Colonic mucosa (tissue), 4 donors: ENCODE measurements at regions not wholly inside any gene's neighbourhood (a gene's known extent, or its start where the extent isn't known, plus 50 kb on each side); places are given as distances from the start of the nearest gene placed in this dataset.

Experiments
- DNase-seq: peaks from one replicate; pipeline ENCODE4 v3.0.0-alpha.2; 2020
- H3K27ac ChIP-seq: fragments of 200-600 bp; one replicate; pipeline ENCODE4 v1.8.0; 2021
- H3K27me3 ChIP-seq: fragments of 200-600 bp; one replicate; pipeline ENCODE4 v1.8.0; 2021
- H3K36me3 ChIP-seq: fragments of 200-600 bp; one replicate; pipeline ENCODE4 v1.8.0; 2021
- H3K4me1 ChIP-seq: fragments of 200-600 bp; one replicate; pipeline ENCODE4 v1.8.0; 2021; ENCODE audit warnings: mild to moderate bottlenecking
- H3K4me3 ChIP-seq: fragments of 200-600 bp; one replicate; pipeline ENCODE4 v1.8.0; 2021
- H3K9ac ChIP-seq, 2 donors: one replicate each; pipeline ENCODE4 v1.7.0; 2013; ENCODE audit warnings: control low read depth in 2 of 2, low read depth in 2 of 2, low read length in 2 of 2
- H3K9me3 ChIP-seq: fragments of 200-600 bp; one replicate; pipeline ENCODE4 v1.8.0; 2021
- intact Hi-C: fragments of 100-400 bp; cut with DNase I; formaldehyde crosslinking; loops from one replicate; pipeline ENCODE4 v1.14.1; 2022
- TF ChIP-seq, protein P1 (sequence below): fragments of 200-600 bp; IDR thresholded peaks from one replicate; pipeline ENCODE4 v1.8.0; 2022; ENCODE audit warnings: antibody characterized with exemption, mild to moderate bottlenecking
- donor health status: healthy.
- donor health status: DM: no; HTN: no; CAD: no.
- donor health status: DM: no; HTN: no; CAD: no.

DNA sequence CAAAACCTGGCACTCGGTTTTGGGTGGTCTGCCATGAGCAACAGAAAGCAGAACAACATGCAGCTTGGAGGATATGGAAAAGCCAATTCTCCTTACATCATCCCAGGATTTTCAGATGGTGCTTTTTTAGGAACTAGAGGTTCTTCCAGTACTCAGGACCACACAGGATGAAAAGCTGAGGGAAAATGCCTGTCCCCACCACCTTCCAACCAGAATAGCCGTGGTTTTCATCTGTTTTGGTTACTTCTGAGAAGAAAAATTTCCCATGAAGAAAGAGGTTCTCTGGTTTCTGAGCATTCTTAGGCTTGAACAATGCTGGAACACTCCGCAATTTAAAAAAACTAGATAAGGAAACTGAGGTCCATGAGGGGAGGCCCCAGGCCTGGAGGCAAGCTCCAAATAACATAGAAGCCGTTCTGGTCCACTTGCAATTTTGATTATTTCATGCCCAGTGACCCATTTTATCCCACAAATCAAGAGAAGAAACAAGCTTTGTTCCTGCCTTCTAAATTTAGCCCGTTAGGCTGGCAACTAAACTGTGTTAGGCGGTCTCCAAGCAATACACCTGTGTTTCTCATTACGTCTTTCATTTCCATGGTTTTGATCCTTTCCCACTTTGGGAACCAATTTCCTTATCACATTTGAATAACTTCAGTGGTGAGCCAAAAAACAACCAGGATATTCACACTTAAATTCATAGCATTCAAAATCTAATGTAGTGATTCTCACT is 79.2 kb upstream of the SPIN1 start:
- Histone ChIP-seq H3K9me3 (no peaks in the 10 kb centered on the region), H3K27me3 (no peaks in the 10 kb centered on the region), H3K4me3 (no peak overlapping the region), H3K36me3 (no peaks in the 10 kb centered on the region), H3K4me1 (no peaks in the 10 kb centered on the region), H3K27ac (no peak overlapping the region), H3K9ac (no peak overlapping the region)
- TF ChIP-seq, protein P1, sequence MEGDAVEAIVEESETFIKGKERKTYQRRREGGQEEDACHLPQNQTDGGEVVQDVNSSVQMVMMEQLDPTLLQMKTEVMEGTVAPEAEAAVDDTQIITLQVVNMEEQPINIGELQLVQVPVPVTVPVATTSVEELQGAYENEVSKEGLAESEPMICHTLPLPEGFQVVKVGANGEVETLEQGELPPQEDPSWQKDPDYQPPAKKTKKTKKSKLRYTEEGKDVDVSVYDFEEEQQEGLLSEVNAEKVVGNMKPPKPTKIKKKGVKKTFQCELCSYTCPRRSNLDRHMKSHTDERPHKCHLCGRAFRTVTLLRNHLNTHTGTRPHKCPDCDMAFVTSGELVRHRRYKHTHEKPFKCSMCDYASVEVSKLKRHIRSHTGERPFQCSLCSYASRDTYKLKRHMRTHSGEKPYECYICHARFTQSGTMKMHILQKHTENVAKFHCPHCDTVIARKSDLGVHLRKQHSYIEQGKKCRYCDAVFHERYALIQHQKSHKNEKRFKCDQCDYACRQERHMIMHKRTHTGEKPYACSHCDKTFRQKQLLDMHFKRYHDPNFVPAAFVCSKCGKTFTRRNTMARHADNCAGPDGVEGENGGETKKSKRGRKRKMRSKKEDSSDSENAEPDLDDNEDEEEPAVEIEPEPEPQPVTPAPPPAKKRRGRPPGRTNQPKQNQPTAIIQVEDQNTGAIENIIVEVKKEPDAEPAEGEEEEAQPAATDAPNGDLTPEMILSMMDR: no peak
- no peak for DNase-seq
- intact Hi-C loops: no loop called here

DNA sequence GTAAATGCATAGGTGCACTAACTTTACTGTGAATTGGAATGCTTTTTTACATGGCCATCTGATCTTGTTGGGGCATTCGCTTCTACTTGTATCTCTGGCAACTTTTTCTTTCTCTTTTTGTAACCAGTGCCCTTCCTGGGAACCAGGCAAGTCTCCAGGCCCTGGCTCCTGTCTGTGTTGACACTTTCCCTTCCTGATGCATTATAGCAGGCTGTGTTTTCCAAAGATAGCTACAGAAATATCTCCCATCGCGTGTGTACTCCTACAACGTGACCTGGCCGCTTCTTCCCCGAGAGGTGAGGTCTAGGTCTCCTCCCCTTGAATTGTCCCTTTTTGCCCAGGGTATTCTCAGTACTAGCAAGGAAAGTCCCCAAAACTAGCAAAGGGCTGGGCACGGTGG is 81.1 kb upstream of the SPIN1 start:
- Histone ChIP-seq H3K27ac (no peak overlapping the region), H3K36me3 (no peaks in the 10 kb centered on the region), H3K27me3 (no peaks in the 10 kb centered on the region), H3K9ac (no peak overlapping the region), H3K4me3 (no peak overlapping the region), H3K4me1 (no peaks in the 10 kb centered on the region), H3K9me3 (no peaks in the 10 kb centered on the region)
- intact Hi-C loops: no loop called here
- TF ChIP-seq, protein P1: no peak
- no peak for DNase-seq

DNA sequence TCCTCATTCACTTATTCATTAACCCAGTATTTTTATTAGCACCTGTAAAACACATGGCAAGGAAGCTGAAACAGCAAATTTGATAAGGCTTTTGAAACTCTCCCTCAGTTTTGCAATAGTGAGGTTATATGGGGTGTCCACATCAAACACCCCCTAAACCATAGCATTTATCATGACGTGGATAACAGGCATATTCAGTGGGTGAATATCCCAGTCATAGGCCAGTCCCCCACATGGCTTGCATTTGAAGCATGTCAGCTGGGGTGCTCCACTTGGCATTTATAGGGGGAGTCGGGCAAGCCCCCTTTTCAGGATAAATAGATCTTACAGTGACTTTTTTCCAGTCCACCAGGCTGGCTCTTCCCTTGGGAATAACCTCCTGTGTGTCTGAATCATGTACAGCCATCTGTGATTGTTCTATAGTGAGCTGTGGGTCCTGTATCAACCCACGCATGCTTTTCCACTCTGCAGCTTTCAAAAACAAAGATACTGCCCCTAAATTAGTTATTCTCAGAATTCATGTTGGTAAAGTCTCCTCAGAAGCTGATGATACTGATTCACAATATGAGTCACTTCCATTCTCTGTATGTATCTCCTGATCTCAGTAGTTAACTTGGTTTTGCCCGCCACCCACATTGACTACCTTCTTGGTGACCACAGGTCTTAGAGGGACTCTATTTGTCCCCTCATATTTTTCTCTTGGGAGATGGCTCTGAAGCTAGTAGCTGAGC is 84.4 kb upstream of the SPIN1 start:
- Histone ChIP-seq H3K27ac (no peak overlapping the region), H3K4me1 (no peaks in the 10 kb centered on the region), H3K9ac (no peak overlapping the region), H3K27me3 (no peaks in the 10 kb centered on the region), H3K4me3 (no peak overlapping the region), H3K36me3 (no peaks in the 10 kb centered on the region), H3K9me3 (no peaks in the 10 kb centered on the region)
- intact Hi-C loops: no loop called here
- no peak for DNase-seq
- TF ChIP-seq, protein P1: no peak

DNA sequence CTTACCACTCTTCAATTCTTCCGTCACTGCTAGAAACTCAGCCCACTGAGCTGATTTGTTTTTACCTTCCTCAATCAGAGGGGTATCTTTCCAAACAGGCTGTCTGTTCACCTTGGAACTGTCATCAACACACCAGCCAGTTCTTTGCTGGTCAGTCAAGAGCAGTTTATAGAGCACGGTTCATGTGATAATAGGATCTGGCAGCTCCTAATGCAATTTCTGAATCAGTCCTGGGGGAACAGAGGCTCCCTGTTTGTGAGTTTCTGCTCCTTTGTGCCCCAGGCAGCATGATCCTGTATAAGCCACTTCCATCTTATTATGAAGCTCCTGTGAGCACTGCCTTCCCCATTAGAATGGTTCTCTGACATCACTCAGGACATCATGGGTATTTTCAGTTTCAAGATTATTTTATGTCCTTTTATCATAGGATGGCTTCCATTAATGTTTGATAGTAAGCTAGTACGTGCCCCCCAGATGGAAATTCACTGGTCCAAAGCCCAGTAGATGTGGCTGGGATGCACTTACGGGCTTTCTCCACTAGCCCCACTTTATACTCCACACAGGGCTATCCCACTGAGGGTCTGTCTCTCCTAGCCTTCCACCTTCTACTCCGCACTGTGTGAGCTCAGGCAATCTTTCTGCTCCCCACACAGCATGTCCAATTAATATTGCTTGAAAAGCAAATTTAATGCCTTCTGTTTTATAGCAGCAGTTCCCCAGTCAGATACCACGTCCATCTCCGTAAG is 85.5 kb upstream of the SPIN1 start:
- TF ChIP-seq, protein P1: no peak
- DNase-seq: no peak

DNA sequence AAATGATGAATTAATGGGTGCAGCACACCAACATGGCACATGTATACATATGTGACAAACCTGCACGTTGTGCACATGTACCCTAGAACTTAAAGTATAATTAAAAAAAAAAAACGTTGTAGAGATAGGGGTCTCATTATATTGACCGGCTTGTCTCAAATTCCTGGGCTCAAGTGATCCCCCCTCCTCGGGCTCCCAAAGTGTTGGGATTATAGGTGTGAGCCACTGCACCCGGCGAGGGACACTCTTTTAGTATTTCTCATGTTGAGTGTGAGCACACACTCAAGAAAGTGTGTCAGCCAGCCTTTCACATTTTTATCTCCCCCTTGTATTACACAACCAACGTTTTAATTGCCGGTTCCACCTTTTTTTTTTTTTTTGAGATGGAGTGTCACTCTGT is 87.7 kb upstream of the SPIN1 start:
- TF ChIP-seq, protein P1: no peak
- Histone ChIP-seq H3K36me3 (no peaks in the 10 kb centered on the region), H3K27ac (no peak overlapping the region), H3K27me3 (no peaks in the 10 kb centered on the region), H3K9ac (no peak overlapping the region), H3K4me3 (no peak overlapping the region), H3K9me3 (no peaks in the 10 kb centered on the region), H3K4me1 (no peaks in the 10 kb centered on the region)
- DNase-seq: no peak
- intact Hi-C loops: no loop called here

More for the DNA sequence above, 85.5 kb upstream of the SPIN1 start:
- Histone ChIP-seq H3K27ac (no peak overlapping the region), H3K9ac (no peak overlapping the region), H3K4me3 (no peak overlapping the region), H3K36me3 (no peaks in the 10 kb centered on the region), H3K27me3 (no peaks in the 10 kb centered on the region), H3K4me1 (no peaks in the 10 kb centered on the region), H3K9me3 (no peaks in the 10 kb centered on the region)
- intact Hi-C loops: no loop called here
